NCI-H2171 treated with DMSO at 0.1 percent for 48 hours (cell line): ENCODE measurements at regions not wholly inside any gene's neighbourhood (a gene's known extent, or its start where the extent isn't known, plus 50 kb on each side); places are given as distances from the start of the nearest gene placed in this dataset.
"Not testable (repeated sequence)": the region's sequence is repeated elsewhere in the genome, so short reads cannot be mapped to it uniquely, and the experiment has no call there.

Experiments
- DNase-seq: peaks from one replicate; lab custom pipeline; 2025; lab: John Stamatoyannopoulos, UW

GRCh38 chr2:16970948-16971347 lies 305.3 kb upstream of the CYRIA start:
- DNase-seq, result not testable (repeated sequence)

GRCh38 chr2:16962505-16962904 lies 296.9 kb upstream of the CYRIA start:
- no peak for DNase-seq

- DNase-seq, result no peak
Observed at GRCh38 chr2:16960579-16960978, 294.9 kb upstream of the CYRIA start.

GRCh38 chr2:16958266-16958665 lies 292.6 kb upstream of the CYRIA start:
- no peak for DNase-seq

- no peak for DNase-seq
Observed at GRCh38 chr2:16952805-16953204, 287.2 kb upstream of the CYRIA start.

- DNase-seq, result no peak
Observed at GRCh38 chr2:16952368-16952767, 286.7 kb upstream of the CYRIA start.

GRCh38 chr2:16950436-16950835 lies 284.8 kb upstream of the CYRIA start:
- DNase-seq, result no peak

- no peak for DNase-seq
Observed at GRCh38 chr2:16948710-16949109, 283.1 kb upstream of the CYRIA start.

- peak; percentile 29 for DNase-seq
Observed at GRCh38 chr2:16948053-16948452, 282.4 kb upstream of the CYRIA start.

GRCh38 chr2:16943279-16943958 lies 277.8 kb upstream of the CYRIA start:
- DNase-seq, result no peak

GRCh38 chr2:16940214-16940613 lies 274.6 kb upstream of the CYRIA start:
- DNase-seq, result no peak

- DNase-seq, result no peak
Observed at GRCh38 chr2:16939771-16940170, 274.1 kb upstream of the CYRIA start.

GRCh38 chr2:16933355-16933754 lies 267.7 kb upstream of the CYRIA start:
- DNase-seq, result no peak

- DNase-seq, result no peak
Observed at GRCh38 chr2:16932826-16933225, 267.2 kb upstream of the CYRIA start.

GRCh38 chr2:16931441-16931840 lies 265.8 kb upstream of the CYRIA start:
- no peak for DNase-seq

- DNase-seq, result no peak
Observed at GRCh38 chr2:16927398-16927797, 261.8 kb upstream of the CYRIA start.

- no peak for DNase-seq
Observed at GRCh38 chr2:16925145-16925544, 259.5 kb upstream of the CYRIA start.

GRCh38 chr2:16915341-16915755 lies 249.7 kb upstream of the CYRIA start:
- DNase-seq, result not testable (repeated sequence)

- DNase-seq, result no peak
Observed at GRCh38 chr2:16911746-16912145, 246.1 kb upstream of the CYRIA start.

- no peak for DNase-seq
Observed at GRCh38 chr2:16908656-16909055, 243.0 kb upstream of the CYRIA start.

GRCh38 chr2:16907645-16908282 lies 242.1 kb upstream of the CYRIA start:
- DNase-seq, result no peak

GRCh38 chr2:16905325-16905724 lies 239.7 kb upstream of the CYRIA start:
- not testable (repeated sequence) for DNase-seq

GRCh38 chr2:16900405-16901025 lies 234.9 kb upstream of the CYRIA start:
- peak; percentile 6 for DNase-seq
